SK-N-MC (cell line): ENCODE measurements at regions not wholly inside any gene's neighbourhood (a gene's known extent, or its start where the extent isn't known, plus 50 kb on each side); places are given as distances from the start of the nearest gene placed in this dataset.

ENCODE experiments used
- DNase-seq: peaks from one replicate; pipeline ENCODE4 v3.0.0-alpha.2; 2011; ENCODE audit warnings: low read depth, low spot score
- H3K27ac ChIP-seq: fragments of 200-600 bp; sonication (generic); 2 replicates; pipeline ENCODE4 v1.5.1; 2016; ENCODE audit warnings: mixed run types
- H3K36me3 ChIP-seq: fragments of 200-600 bp; sonication (generic); 2 replicates; pipeline ENCODE4 v1.6.1; 2017; ENCODE audit warnings: antibody characterized with exemption, low read length, mixed read lengths; ENCODE audit not compliant: insufficient read depth
- H3K4me3 ChIP-seq: fragments of 200-600 bp; sonication (generic); 2 replicates; pipeline ENCODE4 v1.5.1; 2016
- H3K9ac ChIP-seq: fragments of 200-600 bp; sonication (generic); 2 replicates; pipeline ENCODE4 v1.8.0; 2017; ENCODE audit warnings: mixed run types, mixed read lengths; ENCODE audit not compliant: insufficient read length
- H3K9me3 ChIP-seq: fragments of 200-600 bp; sonication (generic); 2 replicates; pipeline ENCODE4 v1.6.1; 2017; ENCODE audit warnings: low read depth, mild to moderate bottlenecking, antibody characterized with exemption, low read length, moderate library complexity, mixed read lengths
- EZH2 ChIP-seq: fragments of 200-600 bp; sonication (generic); IDR thresholded peaks from one replicate; pipeline ENCODE4 v1.6.1; 2017; ENCODE audit warnings: antibody characterized with exemption
- FOXP2 ChIP-seq: optimal IDR thresholded peaks from 2 replicates; pipeline ENCODE3; 2011; ENCODE audit warnings: mild to moderate bottlenecking, moderate library complexity; ENCODE audit not compliant: insufficient read depth; ENCODE audit errors: extremely low read length, control extremely low read depth
- POLR2AphosphoS5 ChIP-seq: IDR thresholded peaks from 2 replicates; pipeline ENCODE4 v1.6.1; 2012; ENCODE audit warnings: mild to moderate bottlenecking, low read depth, low read length, borderline replicate concordance

- Histone ChIP-seq H3K27ac (no peak overlapping the region), H3K9me3 (peaks cover 4% of the 10 kb centered on the region; the same call in 1 of the 2 replicates), H3K4me3 (no peak overlapping the region), H3K36me3 (no peaks in the 10 kb centered on the region), H3K9ac (no peak overlapping the region)
- no peak for DNase-seq
- TF ChIP-seq FOXP2 (no peak), POLR2AphosphoS5 (no peak), EZH2 (no peak)
Observed at GRCh38 chrX:95628796-95629195, 1055.8 kb upstream of the DIAPH2 start.

- H3K36me3 ChIP-seq: no peaks in the 10 kb centered on the region
- peaks cover 4% of the 10 kb centered on the region; the same call in 1 of the 2 replicates for H3K9me3 ChIP-seq
- DNase-seq: peak; percentile 3
- TF ChIP-seq EZH2 (no peak), FOXP2 (no peak), POLR2AphosphoS5 (no peak)
- H3K9ac ChIP-seq: no peak overlapping the region
- no peak overlapping the region for H3K4me3 ChIP-seq
- no peak overlapping the region for H3K27ac ChIP-seq
Observed at GRCh38 chrX:95629737-95630136, 1054.9 kb upstream of the DIAPH2 start.

- DNase-seq: no peak
- TF ChIP-seq EZH2 (no peak), POLR2AphosphoS5 (no peak), FOXP2 (no peak)
- H3K9me3 ChIP-seq: no peaks in the 10 kb centered on the region
- no peaks in the 10 kb centered on the region for H3K36me3 ChIP-seq
- H3K9ac ChIP-seq: no peak overlapping the region
- H3K27ac ChIP-seq: no peak overlapping the region
- H3K4me3 ChIP-seq: no peak overlapping the region
Observed at GRCh38 chrX:95640226-95640625, 1044.4 kb upstream of the DIAPH2 start.

DNA sequence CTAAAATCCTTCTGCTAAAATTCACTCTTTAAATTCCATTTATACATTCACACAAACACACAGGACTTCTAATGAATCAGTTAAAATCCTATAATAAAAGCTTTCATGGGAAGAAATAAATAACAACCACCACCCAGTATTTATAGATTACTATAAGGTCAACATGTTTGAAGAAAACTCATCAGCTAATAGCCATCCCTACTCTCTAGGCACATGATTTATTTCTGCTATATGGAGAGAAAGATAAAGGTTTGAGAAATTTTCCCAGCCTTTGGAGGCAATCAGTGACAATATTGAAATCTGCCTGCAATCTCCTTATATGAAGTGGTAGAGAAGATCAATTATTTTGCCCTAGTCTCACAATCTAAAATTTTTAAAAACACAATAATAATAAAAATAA is 1038.9 kb upstream of the DIAPH2 start:
- Histone ChIP-seq H3K9me3 (no peaks in the 10 kb centered on the region), H3K9ac (no peak overlapping the region), H3K36me3 (no peaks in the 10 kb centered on the region), H3K27ac (no peak overlapping the region), H3K4me3 (no peak overlapping the region)
- TF ChIP-seq FOXP2: no peak
- TF ChIP-seq EZH2: no peak
- TF ChIP-seq POLR2AphosphoS5: no peak
- no peak for DNase-seq

DNA sequence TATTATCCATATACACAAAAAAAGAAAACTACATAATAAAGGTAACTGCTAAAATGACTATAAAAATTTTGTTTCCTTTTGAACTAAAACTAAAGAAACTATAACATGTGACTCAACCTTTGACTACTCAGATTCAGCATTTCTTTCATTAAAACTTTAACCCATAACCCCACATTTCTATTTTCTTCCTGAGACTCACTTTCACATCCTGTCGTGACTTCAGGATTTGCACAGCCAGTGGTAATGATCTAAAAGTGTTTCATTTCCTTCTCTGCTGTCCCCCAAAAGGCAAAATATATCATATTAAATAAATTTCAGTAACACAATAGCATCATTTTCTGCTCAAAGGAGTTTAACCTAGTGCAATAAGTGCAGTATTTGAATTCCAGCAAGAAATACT is 1022.4 kb upstream of the DIAPH2 start:
- Histone ChIP-seq H3K27ac (peak overlapping the region; percentile 79), H3K36me3 (no peaks in the 10 kb centered on the region), H3K4me3 (no peak overlapping the region), H3K9ac (no peak overlapping the region), H3K9me3 (no peaks in the 10 kb centered on the region)
- DNase-seq: no peak
- TF ChIP-seq POLR2AphosphoS5 (no peak), EZH2 (no peak), FOXP2 (no peak)

DNA sequence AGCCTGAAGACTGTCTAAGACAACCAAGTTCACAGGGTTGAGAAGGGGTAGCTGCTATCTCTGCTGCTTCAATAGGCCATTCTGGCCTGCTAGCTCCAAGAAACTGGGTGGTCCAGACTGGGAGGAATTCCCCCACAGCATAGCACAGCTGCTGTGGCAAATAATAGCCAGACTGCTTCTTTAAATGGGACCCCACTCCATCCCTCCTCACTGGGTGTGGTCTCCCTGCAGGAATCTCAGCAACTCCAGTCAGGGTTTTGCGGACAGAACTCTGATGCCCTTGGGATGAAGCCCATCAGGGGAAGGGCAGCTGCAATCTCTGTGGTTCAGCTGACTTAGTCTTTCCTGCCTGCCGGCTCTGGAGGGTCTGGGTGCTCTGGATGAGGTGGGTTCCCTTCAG is 1018.6 kb upstream of the DIAPH2 start:
- no peaks in the 10 kb centered on the region for H3K36me3 ChIP-seq
- H3K9me3 ChIP-seq: no peaks in the 10 kb centered on the region
- H3K27ac ChIP-seq: no peak overlapping the region
- H3K4me3 ChIP-seq: no peak overlapping the region
- H3K9ac ChIP-seq: no peak overlapping the region
- TF ChIP-seq POLR2AphosphoS5 (no peak), EZH2 (no peak), FOXP2 (no peak)
- no peak for DNase-seq

GRCh38 chrX:95675011-95675410 is 1009.6 kb upstream of the DIAPH2 start:
- H3K27ac ChIP-seq: peak overlapping the region; percentile 64
- TF ChIP-seq POLR2AphosphoS5 (no peak), FOXP2 (no peak), EZH2 (no peak)
- no peaks in the 10 kb centered on the region for H3K9me3 ChIP-seq
- no peaks in the 10 kb centered on the region for H3K36me3 ChIP-seq
- peak; percentile 28 for DNase-seq
- H3K4me3 ChIP-seq: no peak overlapping the region
- H3K9ac ChIP-seq: no peak overlapping the region

GRCh38 chrX:95675794-95676193 is 1008.8 kb upstream of the DIAPH2 start:
- Histone ChIP-seq H3K4me3 (no peak overlapping the region), H3K9me3 (no peaks in the 10 kb centered on the region), H3K27ac (no peak overlapping the region), H3K9ac (no peak overlapping the region), H3K36me3 (no peaks in the 10 kb centered on the region)
- DNase-seq: no peak
- TF ChIP-seq FOXP2 (no peak), POLR2AphosphoS5 (no peak), EZH2 (no peak)

DNA sequence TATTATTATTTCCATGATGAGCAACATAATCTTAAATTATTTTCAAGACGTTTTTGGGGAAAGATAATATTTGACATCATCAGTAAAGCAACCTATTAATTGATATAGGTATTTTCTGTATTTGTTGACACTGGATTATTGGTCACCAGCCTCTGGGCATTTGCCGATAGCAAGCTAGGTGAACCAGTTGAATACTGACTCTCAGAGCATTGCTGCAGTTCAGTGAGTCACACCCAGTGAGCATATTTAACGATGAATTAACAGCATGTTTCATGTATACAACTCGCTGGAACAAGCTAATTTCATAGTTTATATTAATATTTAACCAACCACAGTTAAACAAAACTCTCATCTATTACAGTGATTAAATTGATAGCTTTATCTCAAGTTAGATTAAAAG is 1006.0 kb upstream of the DIAPH2 start:
- no peaks in the 10 kb centered on the region for H3K36me3 ChIP-seq
- TF ChIP-seq POLR2AphosphoS5: no peak
- H3K27ac ChIP-seq: no peak overlapping the region
- H3K4me3 ChIP-seq: no peak overlapping the region
- no peak overlapping the region for H3K9ac ChIP-seq
- H3K9me3 ChIP-seq: no peaks in the 10 kb centered on the region
- DNase-seq: no peak
